ENCODE measurements at regions not wholly inside any gene's neighbourhood (a gene's known extent, or its start where the extent isn't known, plus 50 kb on each side); places are given as distances from the start of the nearest gene placed in this dataset.

GRCh38 chr12:19006626-19007137 lies 122.9 kb upstream of the PLEKHA5 start:
- Histone ChIP-seq H3K4me1 (ENCODE audit: low read length) (no peaks in the 10 kb centered on the region), H3K27me3 (replicated peaks; ENCODE audit: insufficient read depth, low read length) (no peaks in the 10 kb centered on the region), H3K4me2 (ENCODE audit: low read depth, low read length) (no peak overlapping the region), H4K20me1 (ENCODE audit: insufficient read depth, low read length) (no peaks in the 10 kb centered on the region), H3K4me3 (ENCODE audit: low read length) (no peak overlapping the region), H3K79me2 (ENCODE audit: low read length) (no peaks in the 10 kb centered on the region), H3F3A (ENCODE audit: insufficient read depth, low read length) (no peaks in the 10 kb centered on the region), H3K36me3 (replicated peaks; ENCODE audit: insufficient read depth, low read length) (no peaks in the 10 kb centered on the region), H3K9me3 (replicated peaks; ENCODE audit: insufficient read depth, low read length) (no peaks in the 10 kb centered on the region), H3K27ac (ENCODE audit: low read length) (no peak overlapping the region), H2AFZ (ENCODE audit: low read length) (no peak overlapping the region), H3K9me2 (replicated peaks; ENCODE audit: insufficient read depth, low read length) (no peaks in the 10 kb centered on the region), H3K9ac (ENCODE audit: low read length) (no peak overlapping the region)
- DNase-seq: no peak
- TF ChIP-seq EZH2 (optimal IDR thresholded peaks at IDR 0.05; ENCODE audit: low read depth, low read length) (no peak), CTCF (IDR thresholded peaks at IDR 0.05; ENCODE audit: low read length) (no peak), EZH2phosphoT487 (IDR thresholded peaks at IDR 0.05; ENCODE audit: low read length) (no peak)

DNA sequence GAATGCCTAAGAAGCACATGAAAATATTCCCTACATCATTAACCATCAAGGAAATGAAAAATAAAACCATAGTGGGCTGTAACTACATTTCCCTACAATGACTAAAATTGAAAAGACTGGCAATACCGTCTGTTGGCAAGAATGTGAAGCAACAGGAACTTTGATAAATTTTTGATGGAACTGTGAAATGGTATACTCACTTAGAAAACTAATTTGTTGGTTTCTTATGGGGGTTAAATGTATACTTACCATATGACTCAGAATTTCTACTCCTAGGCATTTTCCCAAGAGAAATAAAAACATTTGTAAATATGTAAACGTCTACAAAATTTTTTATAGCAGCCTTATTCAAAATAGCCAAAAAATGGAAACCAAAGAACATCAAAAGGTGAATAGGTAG lies 121.4 kb upstream of the PLEKHA5 start:
- no peaks in the 10 kb centered on the region for H3K4me1 ChIP-seq (ENCODE audit: low read length)
- no peaks in the 10 kb centered on the region for H4K20me1 ChIP-seq (ENCODE audit: insufficient read depth, low read length)
- no peaks in the 10 kb centered on the region for H3K27me3 ChIP-seq (replicated peaks; ENCODE audit: insufficient read depth, low read length)
- DNase-seq: no peak
- H2AFZ ChIP-seq (ENCODE audit: low read length): no peak overlapping the region
- no peak for TF ChIP-seq CTCF (IDR thresholded peaks at IDR 0.05; ENCODE audit: low read length)
- TF ChIP-seq EZH2phosphoT487 (IDR thresholded peaks at IDR 0.05; ENCODE audit: low read length): no peak
- no peak for TF ChIP-seq EZH2 (optimal IDR thresholded peaks at IDR 0.05; ENCODE audit: low read depth, low read length)
- H3K9ac ChIP-seq (ENCODE audit: low read length): no peak overlapping the region
- no peaks in the 10 kb centered on the region for H3K79me2 ChIP-seq (ENCODE audit: low read length)
- H3K27ac ChIP-seq (ENCODE audit: low read length): no peak overlapping the region
- H3F3A ChIP-seq (ENCODE audit: insufficient read depth, low read length): no peaks in the 10 kb centered on the region
- H3K4me2 ChIP-seq (ENCODE audit: low read depth, low read length): no peak overlapping the region
- H3K9me3 ChIP-seq (replicated peaks; ENCODE audit: insufficient read depth, low read length): no peaks in the 10 kb centered on the region
- no peak overlapping the region for H3K4me3 ChIP-seq (ENCODE audit: low read length)
- no peaks in the 10 kb centered on the region for H3K9me2 ChIP-seq (replicated peaks; ENCODE audit: insufficient read depth, low read length)
- no peaks in the 10 kb centered on the region for H3K36me3 ChIP-seq (replicated peaks; ENCODE audit: insufficient read depth, low read length)

DNA sequence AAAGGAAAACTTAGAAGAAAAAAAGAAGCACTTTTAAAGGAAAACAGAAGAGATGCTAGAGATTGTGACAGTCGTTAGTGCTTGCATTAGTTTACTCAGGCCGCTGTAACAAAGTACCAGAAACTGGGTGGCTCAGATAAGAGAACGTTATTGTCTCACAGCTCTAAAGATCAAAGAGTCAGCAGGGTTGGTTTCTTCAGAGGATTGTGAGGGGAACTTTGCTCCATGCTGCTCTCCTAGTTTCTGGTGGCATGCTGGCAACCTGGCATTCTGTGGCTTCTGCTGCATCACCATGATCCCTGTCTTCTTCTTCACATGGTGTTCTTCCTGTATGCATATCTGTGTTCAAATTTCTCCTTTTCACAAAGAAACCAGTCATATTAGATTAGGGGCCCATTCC lies 119.4 kb upstream of the PLEKHA5 start:
- DNase-seq: no peak
- Histone ChIP-seq H3K79me2 (ENCODE audit: low read length) (no peaks in the 10 kb centered on the region), H3K27ac (ENCODE audit: low read length) (no peak overlapping the region), H3K4me2 (ENCODE audit: low read depth, low read length) (no peak overlapping the region), H3F3A (ENCODE audit: insufficient read depth, low read length) (no peaks in the 10 kb centered on the region), H3K9me2 (replicated peaks; ENCODE audit: insufficient read depth, low read length) (no peaks in the 10 kb centered on the region), H3K36me3 (replicated peaks; ENCODE audit: insufficient read depth, low read length) (no peaks in the 10 kb centered on the region), H3K9me3 (replicated peaks; ENCODE audit: insufficient read depth, low read length) (no peaks in the 10 kb centered on the region), H3K27me3 (replicated peaks; ENCODE audit: insufficient read depth, low read length) (no peaks in the 10 kb centered on the region), H4K20me1 (ENCODE audit: insufficient read depth, low read length) (no peaks in the 10 kb centered on the region), H2AFZ (ENCODE audit: low read length) (no peak overlapping the region), H3K4me3 (ENCODE audit: low read length) (no peak overlapping the region), H3K9ac (ENCODE audit: low read length) (no peak overlapping the region), H3K4me1 (ENCODE audit: low read length) (no peaks in the 10 kb centered on the region)
- no peak for TF ChIP-seq CTCF (IDR thresholded peaks at IDR 0.05; ENCODE audit: low read length)
- no peak for TF ChIP-seq EZH2phosphoT487 (IDR thresholded peaks at IDR 0.05; ENCODE audit: low read length)
- TF ChIP-seq EZH2 (optimal IDR thresholded peaks at IDR 0.05; ENCODE audit: low read depth, low read length): no peak
